ENCODE measurements at regions not wholly inside any gene's neighbourhood (a gene's known extent, or its start where the extent isn't known, plus 50 kb on each side); places are given as distances from the start of the nearest gene placed in this dataset.

GRCh38 chr6:55694759-55695158 lies 115.8 kb upstream of the HMGCLL1 start:
- ChIA-PET SMC1A (ENCODE audit: uncharacterized antibody, unreplicated experiment) (interaction anchor here (0.5 kb wide), 1 partner anchor 83 kb away, joined by 3 read pairs; no protein-coding TSS in a partner anchor), CTCF (no interaction called here), RAD21 (ENCODE audit: unreplicated experiment) (no interaction called here), POLR2A (no interaction called here)
- Histone ChIP-seq H3K4me1 (ENCODE audit: control insufficient read depth, insufficient read depth, low read length) (no peaks in the 10 kb centered on the region), H3K9me3 (replicated peaks; ENCODE audit: control insufficient read depth, insufficient read depth, low read length) (no peaks in the 10 kb centered on the region), H3K27ac (ENCODE audit: control insufficient read depth, insufficient read depth) (no peak overlapping the region), H3K4me3 (no peak overlapping the region), H3K79me2 (ENCODE audit: control insufficient read depth, insufficient read depth, low read length) (no peaks in the 10 kb centered on the region), H4K20me1 (ENCODE audit: control insufficient read depth, insufficient read depth) (no peaks in the 10 kb centered on the region), H3K27me3 (replicated peaks in 1 of 2; ENCODE audit: control insufficient read depth in 2 of 2, insufficient read depth in 2 of 2, low read length in 1 of 2) (no peaks in the 10 kb centered on the region), H2AFZ (ENCODE audit: control insufficient read depth, low read depth, low read length) (no peak overlapping the region), H3K36me3 (ENCODE audit: control insufficient read depth in 2 of 2, insufficient read depth in 2 of 2, low read length in 1 of 2) (no peaks in the 10 kb centered on the region), H3K4me2 (ENCODE audit: control insufficient read depth, insufficient read depth) (no peak overlapping the region), H3K9ac (ENCODE audit: control insufficient read depth, insufficient read depth, low read length) (no peak overlapping the region)
- FAIRE-seq (no peak), DNase-seq (ENCODE audit: low read depth, low spot score) (no peak), ATAC-seq (no peak)
- TF ChIP-seq MYB (IDR thresholded peaks at IDR 0.05; ENCODE audit: borderline replicate concordance, low read depth, low read length) (no peak), IRF3 (IDR thresholded peaks at IDR 0.05) (no peak), POU2F2 (IDR thresholded peaks at IDR 0.05; ENCODE audit: borderline replicate concordance, low read depth, low read length) (no peak), ZBTB4 (CRISPR knock-in tag; IDR thresholded peaks at IDR 0.05) (no peak), CBX5 (IDR thresholded peaks at IDR 0.05; ENCODE audit: low read depth) (no peak), GATAD2B (conservative IDR thresholded peaks at IDR 0.05; ENCODE audit: low read depth) (no peak), NFIC (IDR thresholded peaks at IDR 0.05; ENCODE audit: low read depth, low read length) (no peak), USF1 (IDR thresholded peaks at IDR 0.05; ENCODE audit: borderline replicate concordance, extremely low read length, insufficient read depth, low read depth, low read length) (no peak)
- intact Hi-C loops (cut with micrococcal nuclease; ENCODE audit: unreplicated experiment), result no loop called here
- in situ Hi-C loops (cut with MboI), result no loop called here
- BruUV-seq (replicated peaks), result no TSS peak

Data from GM12878 (cell line).